Heart right ventricle (tissue), 16 donors: ENCODE measurements at regions not wholly inside any gene's neighbourhood (a gene's known extent, or its start where the extent isn't known, plus 50 kb on each side); places are given as distances from the start of the nearest gene placed in this dataset.
"Not testable (repeated sequence)": the region's sequence is repeated elsewhere in the genome, so short reads cannot be mapped to it uniquely, and the experiment has no call there.

Experiments used
- ATAC-seq, 8 donors: fragments of 200-7000 bp; cut with Tn5 transposase; one replicate each; pipeline ENCODE4 v1.9.1; 2020; ENCODE audit warnings: mild to moderate bottlenecking in 8 of 8, moderate library complexity in 8 of 8, moderate number of reproducible peaks in 1 of 8
- DNase-seq, 2 donors: peaks; one replicate each; pipeline ENCODE4 v3.0.0-alpha.2; 2020
- H3K27ac ChIP-seq, 10 donors: fragments of 200-600 bp; sonication (generic) in 2 of 10; one replicate each; pipeline versions ENCODE4 v1.5.0 to v1.8.0; 2020 to 2022; ENCODE audit warnings: mild to moderate bottlenecking in 3 of 10
- H3K27me3 ChIP-seq, 7 donors: fragments of 200-600 bp; one replicate each; pipeline ENCODE4 v1.8.0; 2021 to 2022; ENCODE audit warnings: mild to moderate bottlenecking in 2 of 7
- H3K36me3 ChIP-seq, 9 donors: fragments of 200-600 bp; sonication (generic) in 1 of 9; one replicate each; pipeline versions ENCODE4 v1.5.0 to v1.8.0; 2020 to 2022; ENCODE audit warnings: mild to moderate bottlenecking in 2 of 9
- H3K4me1 ChIP-seq, 9 donors: fragments of 200-600 bp; sonication (generic) in 1 of 9; one replicate each; pipeline versions ENCODE4 v1.5.0 to v1.8.0; 2020 to 2022; ENCODE audit warnings: mild to moderate bottlenecking in 4 of 9
- H3K4me3 ChIP-seq, 10 donors: fragments of 200-600 bp; sonication (generic) in 2 of 10; one replicate each; pipeline versions ENCODE4 v1.5.0 to v1.8.0; 2020 to 2022; ENCODE audit warnings: mild to moderate bottlenecking in 7 of 10, moderate library complexity in 2 of 10
- H3K9me3 ChIP-seq, 11 donors: fragments of 200-600 bp in 10 of 11; sonication (generic) in 2 of 11; one replicate each; pipeline versions ENCODE4 v1.5.0 to v1.8.0; 2013 to 2022; ENCODE audit warnings: mild to moderate bottlenecking in 2 of 11, control low read depth in 1 of 11, moderate library complexity in 1 of 11
- WGBS, 2 donors: extraction: QIAGEN DNeasy Blood & Tissue Kit; methylation state at CpG; one replicate each; pipeline ENCODE4 v1.1.7; 2013; ENCODE audit warnings: inconsistent platforms in 1 of 2; 5-methylcytosine and 5-hydroxymethylcytosine counted together
- intact Hi-C, 10 donors: fragments of 100-400 bp; cut with DNase I; formaldehyde crosslinking; loops; one replicate each; pipeline versions ENCODE4 v1.11.1 to v1.14.2; 2022
- TF ChIP-seq, protein P1 (sequence below), 9 donors: fragments of 200-600 bp; sonication (generic) in 2 of 9; IDR thresholded peaks; one replicate each; pipeline versions ENCODE4 v1.5.0 to v1.8.0; 2021 to 2022; ENCODE audit warnings: antibody characterized with exemption in 9 of 9, mild to moderate bottlenecking in 5 of 9, moderate library complexity in 1 of 9
- donor health status: Arrhythmogenic right ventricular cardiomyopathy.
- donor health status: ischemic (EF 13 %, LVEDD 7.1; RV severe dilation, severe dysfunction).
- donor health status: healthy with polysubstance abuse.
- donor health status: DM: no; HTN: yes; CAD: no.
- donor health status: DM: no; HTN: no; CAD: no.
- donor health status: ischemic (EF 25% LVEDD 6.9; RV normal size, moderate dysfunction).
- donor health status: ischemic (EF 25% LVEDD 5.7; RV mildly dilated, moderate dysfunction).
- donor health status: healthy.
- donor health status: DM: yes; HTN: yes; CAD: no.
- donor health status: Ischemic cardiomyopathy.
- donor health status: ischemic (EF 35%, LVEDD 5.7; RV mildly dilated, moderate dysfunction).
- donor health status: nonischemic (EF 11% LVEDD 7.7; RV severe dilation, severe dysfunction).
- donor health status: DM: yes; HTN: yes; CAD: no.
- donor health status: PGD.
- donor health status: ischemic (EF 29% LVEDD 5.4; RV normal size, mild dysfunction).
- donor health status: nonischemic (EF 23%, LVEDD 6.1; RV moderate dilation, normal function).

DNA sequence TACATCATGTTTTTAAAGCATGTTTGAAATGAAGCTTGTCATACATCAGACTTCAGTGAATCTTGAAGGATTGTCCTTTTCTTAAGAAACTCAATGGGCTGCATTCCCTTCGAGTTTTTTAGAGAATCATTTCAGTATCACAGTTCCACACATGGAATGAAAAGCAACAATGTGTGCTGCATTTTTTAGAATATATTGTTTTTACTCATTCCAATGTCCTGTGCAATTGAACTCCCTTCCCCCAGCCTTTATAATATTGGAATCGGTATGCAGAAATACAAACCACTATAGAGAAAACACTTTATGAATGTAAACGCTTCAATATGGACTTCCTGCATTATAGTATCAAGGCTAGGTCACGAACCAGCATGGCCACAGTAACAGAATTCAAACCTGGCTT lies 634.4 kb downstream of the GATA3 start:
- intact Hi-C loops: no loop called here
- 69 to 74% methylated on average over 4 of the region's 4 CpGs for WGBS, 2 donors

DNA sequence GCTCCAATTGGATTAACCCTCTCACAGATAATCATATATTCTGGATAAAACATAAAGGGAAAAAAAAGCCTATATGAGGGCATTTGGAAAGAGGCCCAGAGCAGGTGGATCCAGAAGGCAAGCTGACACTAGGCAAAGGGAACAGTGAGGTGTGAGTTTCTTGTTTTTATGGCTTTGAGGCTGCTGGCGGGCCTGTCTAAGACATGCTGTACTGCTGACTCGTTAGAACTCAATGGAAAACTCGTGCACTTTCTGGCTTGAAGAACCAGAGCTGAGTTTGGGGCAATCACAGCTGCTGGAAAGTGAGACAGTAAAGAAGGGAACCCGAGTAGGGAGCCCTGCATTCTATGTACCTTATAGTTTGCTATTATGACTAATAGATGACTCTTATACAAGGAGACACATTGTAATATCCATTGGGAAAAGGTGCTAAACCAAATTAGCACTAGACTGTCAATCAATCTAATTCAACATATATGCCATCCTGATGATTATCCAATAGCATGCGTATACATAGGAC lies 637.1 kb downstream of the GATA3 start:
- Histone ChIP-seq H3K27me3 (no peaks in the 10 kb centered on the region), H3K4me1 (no peaks in the 10 kb centered on the region), H3K27ac (no peak overlapping the region), H3K4me3 (no peak overlapping the region), H3K9me3 (peaks cover 0 to 6% (median 0%) of the 10 kb centered on the region in 11 donors), H3K36me3 (no peaks in the 10 kb centered on the region)
- DNase-seq (no peak), ATAC-seq (no peak)
- 74 to 77% methylated on average over 5 of the region's 5 CpGs for WGBS, 2 donors
- intact Hi-C loops: no loop called here
- TF ChIP-seq, protein P1, sequence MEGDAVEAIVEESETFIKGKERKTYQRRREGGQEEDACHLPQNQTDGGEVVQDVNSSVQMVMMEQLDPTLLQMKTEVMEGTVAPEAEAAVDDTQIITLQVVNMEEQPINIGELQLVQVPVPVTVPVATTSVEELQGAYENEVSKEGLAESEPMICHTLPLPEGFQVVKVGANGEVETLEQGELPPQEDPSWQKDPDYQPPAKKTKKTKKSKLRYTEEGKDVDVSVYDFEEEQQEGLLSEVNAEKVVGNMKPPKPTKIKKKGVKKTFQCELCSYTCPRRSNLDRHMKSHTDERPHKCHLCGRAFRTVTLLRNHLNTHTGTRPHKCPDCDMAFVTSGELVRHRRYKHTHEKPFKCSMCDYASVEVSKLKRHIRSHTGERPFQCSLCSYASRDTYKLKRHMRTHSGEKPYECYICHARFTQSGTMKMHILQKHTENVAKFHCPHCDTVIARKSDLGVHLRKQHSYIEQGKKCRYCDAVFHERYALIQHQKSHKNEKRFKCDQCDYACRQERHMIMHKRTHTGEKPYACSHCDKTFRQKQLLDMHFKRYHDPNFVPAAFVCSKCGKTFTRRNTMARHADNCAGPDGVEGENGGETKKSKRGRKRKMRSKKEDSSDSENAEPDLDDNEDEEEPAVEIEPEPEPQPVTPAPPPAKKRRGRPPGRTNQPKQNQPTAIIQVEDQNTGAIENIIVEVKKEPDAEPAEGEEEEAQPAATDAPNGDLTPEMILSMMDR (IDR thresholded peaks at IDR 0.05): no peak

More for the DNA sequence above, 634.4 kb downstream of the GATA3 start:
- Histone ChIP-seq H3K27ac (no peak overlapping the region), H3K4me1 (no peaks in the 10 kb centered on the region), H3K4me3 (no peak overlapping the region), H3K27me3 (peaks cover 0 to 5% (median 0%) of the 10 kb centered on the region in 7 donors), H3K9me3 (peaks cover 0 to 10% (median 0%) of the 10 kb centered on the region in 11 donors), H3K36me3 (no peaks in the 10 kb centered on the region)
- TF ChIP-seq, protein P1 (IDR thresholded peaks at IDR 0.05): no peak
- DNase-seq: no peak
- ATAC-seq: no peak

DNA sequence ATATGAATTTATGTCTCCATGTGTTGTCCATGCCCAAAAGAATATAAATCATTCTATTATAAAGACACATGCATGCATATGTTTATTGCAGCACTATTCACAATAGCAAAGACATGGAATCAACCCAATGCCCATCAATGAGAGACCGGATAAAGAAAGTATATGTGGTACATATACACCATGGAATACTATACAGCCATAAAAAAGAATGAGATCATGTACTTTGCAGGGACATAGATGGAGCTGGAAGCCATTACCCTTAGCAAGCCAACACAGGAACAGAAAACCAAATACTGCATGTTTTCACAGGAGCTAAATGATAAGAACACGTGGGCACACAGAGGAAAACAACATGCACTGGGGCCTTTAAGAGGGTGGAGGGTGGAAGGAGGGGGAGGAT lies 639.1 kb downstream of the GATA3 start:
- H3K4me1 ChIP-seq, H3K9me3 ChIP-seq, intact Hi-C loops, ATAC-seq, H3K27me3 ChIP-seq, H3K27ac ChIP-seq, H3K4me3 ChIP-seq, H3K36me3 ChIP-seq, DNase-seq: not testable (repeated sequence)
- 68 to 74% methylated on average over 2 of the region's 2 CpGs for WGBS, 2 donors

DNA sequence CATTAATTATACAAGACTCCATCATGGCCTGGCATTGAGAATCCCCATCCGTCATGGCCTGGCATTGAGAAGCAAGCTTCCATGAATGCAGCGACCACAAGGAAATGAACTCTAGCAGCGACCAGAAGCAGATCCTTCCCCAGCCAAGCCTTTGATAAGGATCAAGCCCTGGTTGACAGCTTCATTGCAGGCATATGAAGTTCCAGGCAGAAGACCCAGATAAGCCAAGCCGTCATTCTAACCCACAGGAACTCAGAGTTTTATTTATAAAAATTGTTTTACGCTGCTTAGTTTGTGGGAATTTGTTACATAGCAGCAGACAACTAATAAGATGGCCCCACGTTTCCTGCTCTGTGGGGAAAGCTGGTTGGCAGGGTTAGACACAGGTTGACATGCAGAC lies 642.3 kb downstream of the GATA3 start:
- Histone ChIP-seq H3K36me3 (no peaks in the 10 kb centered on the region), H3K4me1 (no peaks in the 10 kb centered on the region), H3K4me3 (no peak overlapping the region), H3K9me3 (peaks cover 0 to 6% (median 0%) of the 10 kb centered on the region in 11 donors), H3K27ac (no peak overlapping the region), H3K27me3 (no peaks in the 10 kb centered on the region)
- WGBS, 2 donors: 61 to 67% methylated on average over 6 of the region's 6 CpGs
- DNase-seq (no peak), ATAC-seq (no peak)
- intact Hi-C loops: no loop called here
- TF ChIP-seq, protein P1 (IDR thresholded peaks at IDR 0.05): no peak

DNA sequence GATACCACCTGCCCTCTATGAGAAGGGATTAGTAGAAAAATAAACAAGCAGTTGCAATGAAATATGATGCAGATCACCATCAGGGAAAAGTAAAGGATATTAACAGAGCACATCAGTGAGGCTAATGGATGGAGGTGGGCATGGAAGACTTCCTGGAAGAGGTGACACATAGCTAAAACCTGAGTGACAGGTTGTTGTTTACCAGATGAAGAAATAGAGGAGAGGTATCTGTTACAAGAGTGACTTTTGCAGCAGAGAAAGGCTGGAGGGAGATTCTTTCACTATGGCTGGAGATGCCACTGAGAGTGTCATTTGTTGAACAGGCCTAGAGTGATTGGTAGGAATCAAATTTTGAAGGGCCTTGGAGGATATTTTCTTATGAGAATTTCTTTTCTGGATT lies 646.2 kb downstream of the GATA3 start:
- TF ChIP-seq, protein P1 (IDR thresholded peaks at IDR 0.05): no peak
- peaks cover 0 to 4% (median 0%) of the 10 kb centered on the region in 7 donors for H3K27me3 ChIP-seq
- no peak overlapping the region for H3K4me3 ChIP-seq
- no peaks in the 10 kb centered on the region for H3K36me3 ChIP-seq
- no peaks in the 10 kb centered on the region for H3K9me3 ChIP-seq
- intact Hi-C loops: no loop called here
- DNase-seq (no peak), ATAC-seq (no peak)
- no peaks in the 10 kb centered on the region for H3K4me1 ChIP-seq
- H3K27ac ChIP-seq: no peak overlapping the region
